Psoas muscle (tissue), 7 donors: ENCODE measurements at regions not wholly inside any gene's neighbourhood (a gene's known extent, or its start where the extent isn't known, plus 50 kb on each side); places are given as distances from the start of the nearest gene placed in this dataset.

ENCODE experiments used
- ATAC-seq, 4 donors: fragments of 200-7000 bp; cut with Tn5 transposase; one replicate each; pipeline ENCODE4 v1.9.1; 2020; ENCODE audit warnings: moderate library complexity in 3 of 4, mild to moderate bottlenecking in 2 of 4
- DNase-seq, 2 donors: peaks; one replicate each; pipeline ENCODE4 v3.0.0-alpha.2; 2020
- H3K27ac ChIP-seq: fragments of 200-600 bp; one replicate; pipeline ENCODE4 v1.8.0; 2022
- H3K27me3 ChIP-seq, 3 donors: fragments of 200-600 bp in 1 of 3; one replicate each; pipeline versions ENCODE4 v1.6.1 to v1.8.0; 2013 to 2022; ENCODE audit warnings: low read length in 2 of 3, mild to moderate bottlenecking in 2 of 3, moderate library complexity in 1 of 3; ENCODE audit not compliant: insufficient read depth in 3 of 3
- H3K36me3 ChIP-seq, 2 donors: fragments of 200-600 bp in 1 of 2; one replicate each; pipeline versions ENCODE4 v1.6.1 to v1.8.0; 2013 to 2022; ENCODE audit warnings: low read depth in 1 of 2, mild to moderate bottlenecking in 1 of 2, moderate library complexity in 1 of 2; ENCODE audit not compliant: insufficient read depth in 1 of 2
- H3K4me1 ChIP-seq: fragments of 200-600 bp; one replicate; pipeline ENCODE4 v1.8.0; 2022
- H3K4me3 ChIP-seq: fragments of 200-600 bp; one replicate; pipeline ENCODE4 v1.8.0; 2022; ENCODE audit warnings: mild to moderate bottlenecking
- H3K9me3 ChIP-seq: fragments of 200-600 bp; one replicate; pipeline ENCODE4 v1.8.0; 2022
- CTCF ChIP-seq: fragments of 200-600 bp; IDR thresholded peaks from one replicate; pipeline ENCODE4 v1.8.0; 2022; ENCODE audit warnings: antibody characterized with exemption
- WGBS, 3 donors: extraction: QIAGEN DNeasy Blood & Tissue Kit; methylation state at CpG; one replicate each; pipeline versions ENCODE4 v1.1.6 to v1.1.7; 2013; 5-methylcytosine and 5-hydroxymethylcytosine counted together
- intact Hi-C, 2 donors: fragments of 100-400 bp; cut with DNase I; formaldehyde crosslinking; loops; one replicate each; pipeline versions ENCODE4 v1.11.0 to v1.14.2; 2022
- donor health status: healthy with polysubstance abuse.
- donor health status: DM: no; HTN: no; CAD: no; lungs with moderate emphysema.
- donor health status: Bipolar disorder and iron deficiency.
- donor health status: healthy.
- donor health status: DM: yes; HTN: yes; CAD: no.
- donor health status: DM: no; HTN: no; CAD: no.
- donor health status: DM: yes; HTN: yes; CAD: no.

GRCh38 chr7:17441557-17441956 lies 143.1 kb downstream of the AHR start:
- Histone ChIP-seq H3K4me3 (no peak overlapping the region), H3K27me3 (no peaks in the 10 kb centered on the region), H3K4me1 (no peaks in the 10 kb centered on the region), H3K27ac (no peak overlapping the region), H3K36me3 (no peaks in the 10 kb centered on the region), H3K9me3 (no peaks in the 10 kb centered on the region)
- DNase-seq (no peak), ATAC-seq (no peak)
- intact Hi-C loops: no loop called here
- no peak for TF ChIP-seq CTCF

- WGBS, 3 donors: 64 to 84% (median 81%) methylated on average over 2 of the region's 2 CpGs
- ATAC-seq (no peak), DNase-seq (no peak)
- H3K9me3 ChIP-seq: no peaks in the 10 kb centered on the region
- H3K27me3 ChIP-seq: no peaks in the 10 kb centered on the region
- H3K36me3 ChIP-seq: no peaks in the 10 kb centered on the region
- intact Hi-C loops: no loop called here
- TF ChIP-seq CTCF: no peak
- no peak overlapping the region for H3K27ac ChIP-seq
- no peak overlapping the region for H3K4me3 ChIP-seq
- no peaks in the 10 kb centered on the region for H3K4me1 ChIP-seq
Measured at GRCh38 chr7:17444151-17444550, 145.7 kb downstream of the AHR start.

GRCh38 chr7:17444673-17445072 lies 146.2 kb downstream of the AHR start:
- H3K4me1 ChIP-seq: no peaks in the 10 kb centered on the region
- WGBS, 3 donors: 43 to 66% (median 49%) methylated on average over 1 of the region's 1 CpG
- intact Hi-C loops: no loop called here
- DNase-seq (no peak), ATAC-seq (no peak)
- H3K36me3 ChIP-seq: no peaks in the 10 kb centered on the region
- no peaks in the 10 kb centered on the region for H3K9me3 ChIP-seq
- no peaks in the 10 kb centered on the region for H3K27me3 ChIP-seq
- TF ChIP-seq CTCF: no peak
- no peak overlapping the region for H3K27ac ChIP-seq
- H3K4me3 ChIP-seq: no peak overlapping the region

- intact Hi-C loops: no loop called here
- 64 to 86% (median 82%) methylated on average over 4 of the region's 4 CpGs for WGBS, 3 donors
- Histone ChIP-seq H3K9me3 (no peaks in the 10 kb centered on the region), H3K27ac (no peak overlapping the region), H3K36me3 (no peaks in the 10 kb centered on the region), H3K4me3 (no peak overlapping the region), H3K4me1 (no peaks in the 10 kb centered on the region), H3K27me3 (no peaks in the 10 kb centered on the region)
- DNase-seq (no peak), ATAC-seq (no peak)
- no peak for TF ChIP-seq CTCF
Measured at GRCh38 chr7:17446340-17446739, 147.9 kb downstream of the AHR start.

GRCh38 chr7:17447728-17448478 lies 149.5 kb downstream of the AHR start:
- 41 to 84% (median 83%) methylated on average over 1 of the region's 1 CpG for WGBS, 3 donors
- no peak overlapping the region for H3K27ac ChIP-seq

More at GRCh38 chr7:17447728-17448478, 149.5 kb downstream of the AHR start:
- no peak overlapping the region for H3K4me3 ChIP-seq
- intact Hi-C loops: no loop called here
- ATAC-seq (no peak), DNase-seq (no peak)
- no peaks in the 10 kb centered on the region for H3K4me1 ChIP-seq
- H3K27me3 ChIP-seq: no peaks in the 10 kb centered on the region
- TF ChIP-seq CTCF: no peak
- H3K36me3 ChIP-seq: no peaks in the 10 kb centered on the region
- no peaks in the 10 kb centered on the region for H3K9me3 ChIP-seq
